OCI-LY1 (cell line): ENCODE measurements at regions not wholly inside any gene's neighbourhood (a gene's known extent, or its start where the extent isn't known, plus 50 kb on each side); places are given as distances from the start of the nearest gene placed in this dataset.

Experiments used
- CTCF ChIP-seq: fragments of 200-600 bp; sonication (generic), shearing (Covaris generic); IDR thresholded peaks from 2 replicates; pipeline ENCODE4 v1.5.1; 2017; ENCODE audit warnings: mild to moderate bottlenecking, antibody characterized with exemption, low read length, moderate library complexity, mixed read lengths
- EZH2 ChIP-seq: fragments of 200-600 bp; sonication (generic), shearing (Covaris generic); IDR thresholded peaks from 2 replicates; pipeline ENCODE4 v1.8.0; 2017; ENCODE audit warnings: borderline replicate concordance, mixed run types, mild to moderate bottlenecking, antibody characterized with exemption, low read length, moderate library complexity, mixed read lengths

- TF ChIP-seq CTCF = no peak
- no peak for TF ChIP-seq EZH2
Observed at GRCh38 chr14:85917716-85918115, 387.8 kb downstream of the FLRT2 start.
